Vagina (tissue), 2 donors: ENCODE measurements at regions not wholly inside any gene's neighbourhood (a gene's known extent, or its start where the extent isn't known, plus 50 kb on each side); places are given as distances from the start of the nearest gene placed in this dataset.

Experiments used
- DNase-seq, 2 donors: peaks; one replicate each; pipeline ENCODE4 v3.0.0-alpha.2; 2017; ENCODE audit errors: extremely low spot score in 2 of 2
- H3K27ac ChIP-seq: fragments of 200-600 bp; sonication (generic); one replicate; pipeline ENCODE4 v1.5.1; 2019
- H3K27me3 ChIP-seq: fragments of 200-600 bp; sonication (generic); one replicate; pipeline ENCODE4 v1.5.1; 2019
- H3K36me3 ChIP-seq, 2 donors: fragments of 200-600 bp; sonication (generic); one replicate each; pipeline ENCODE4 v1.5.1; 2017 to 2019
- H3K4me1 ChIP-seq: fragments of 200-600 bp; sonication (generic); one replicate; pipeline ENCODE4 v1.5.1; 2019
- H3K4me3 ChIP-seq, 2 donors: fragments of 200-600 bp; sonication (generic); 1 replicate in 1 of 2; 2 replicates in 1 of 2; pipeline ENCODE4 v1.5.1; 2016 to 2019
- H3K9me3 ChIP-seq: fragments of 200-600 bp; sonication (generic); one replicate; pipeline ENCODE4 v1.5.1; 2019
- POLR2A ChIP-seq, 2 donors: fragments of 450-650 bp; IDR thresholded peaks; one replicate each; pipeline ENCODE4 v1.6.1; 2017; ENCODE audit warnings: antibody characterized with exemption in 2 of 2, mild to moderate bottlenecking in 2 of 2, moderate library complexity in 2 of 2
- POLR2AphosphoS5 ChIP-seq, 2 donors: sonication (generic); formaldehyde crosslinking; IDR thresholded peaks; one replicate each; pipeline ENCODE4 v1.9.0; 2017; ENCODE audit warnings: antibody characterized with exemption in 2 of 2, mild to moderate bottlenecking in 2 of 2, low read depth in 1 of 2; ENCODE audit not compliant: insufficient read depth in 1 of 2
- intact Hi-C: fragments of 100-400 bp; cut with DNase I; formaldehyde crosslinking; loops from one replicate; pipeline ENCODE4 v1.15.1; 2023
- TF ChIP-seq, protein P1 (sequence below), 3 experiments: fragments of 450-650 bp in 2 of 3; fragments of 200-600 bp in 1 of 3; sonication (generic) in 1 of 3; IDR thresholded peaks; one replicate each; pipeline ENCODE4 v1.5.1; 2017 to 2019; ENCODE audit warnings: antibody characterized with exemption in 3 of 3, mild to moderate bottlenecking in 2 of 3, moderate library complexity in 2 of 3

DNA sequence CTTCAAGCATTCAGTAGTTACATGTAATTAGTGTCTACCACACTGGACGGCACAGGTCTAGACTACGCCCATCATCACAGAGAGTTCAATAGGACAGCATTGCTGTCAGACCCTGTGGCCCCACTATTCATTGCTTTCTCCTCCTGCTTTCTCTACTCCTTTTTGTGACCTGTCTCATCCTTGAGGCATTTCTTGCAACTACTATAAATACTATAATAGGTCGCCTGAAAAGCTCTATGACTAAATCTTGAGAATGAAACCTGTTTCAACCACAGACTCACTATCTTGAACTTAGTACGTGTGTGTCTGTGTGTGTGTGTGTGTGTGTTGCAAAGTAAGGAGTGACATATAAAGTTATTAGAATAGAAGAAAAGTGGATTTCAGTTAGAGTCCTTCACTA is 252.9 kb upstream of the KLF3 start:
- Histone ChIP-seq H3K36me3 (no peaks in the 10 kb centered on the region), H3K4me3 (no peak overlapping the region), H3K27ac (no peak overlapping the region), H3K4me1 (no peaks in the 10 kb centered on the region), H3K9me3 (no peaks in the 10 kb centered on the region), H3K27me3 (no peaks in the 10 kb centered on the region)
- DNase-seq = no peak
- intact Hi-C loops = no loop called here
- no peak for TF ChIP-seq POLR2A (IDR thresholded peaks at IDR 0.05)
- TF ChIP-seq, protein P1, sequence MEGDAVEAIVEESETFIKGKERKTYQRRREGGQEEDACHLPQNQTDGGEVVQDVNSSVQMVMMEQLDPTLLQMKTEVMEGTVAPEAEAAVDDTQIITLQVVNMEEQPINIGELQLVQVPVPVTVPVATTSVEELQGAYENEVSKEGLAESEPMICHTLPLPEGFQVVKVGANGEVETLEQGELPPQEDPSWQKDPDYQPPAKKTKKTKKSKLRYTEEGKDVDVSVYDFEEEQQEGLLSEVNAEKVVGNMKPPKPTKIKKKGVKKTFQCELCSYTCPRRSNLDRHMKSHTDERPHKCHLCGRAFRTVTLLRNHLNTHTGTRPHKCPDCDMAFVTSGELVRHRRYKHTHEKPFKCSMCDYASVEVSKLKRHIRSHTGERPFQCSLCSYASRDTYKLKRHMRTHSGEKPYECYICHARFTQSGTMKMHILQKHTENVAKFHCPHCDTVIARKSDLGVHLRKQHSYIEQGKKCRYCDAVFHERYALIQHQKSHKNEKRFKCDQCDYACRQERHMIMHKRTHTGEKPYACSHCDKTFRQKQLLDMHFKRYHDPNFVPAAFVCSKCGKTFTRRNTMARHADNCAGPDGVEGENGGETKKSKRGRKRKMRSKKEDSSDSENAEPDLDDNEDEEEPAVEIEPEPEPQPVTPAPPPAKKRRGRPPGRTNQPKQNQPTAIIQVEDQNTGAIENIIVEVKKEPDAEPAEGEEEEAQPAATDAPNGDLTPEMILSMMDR (IDR thresholded peaks at IDR 0.05) = no peak
- TF ChIP-seq POLR2AphosphoS5 (IDR thresholded peaks at IDR 0.05; ENCODE audit: insufficient read depth in 1 of 2, low read depth in 1 of 2) = no peak

DNA sequence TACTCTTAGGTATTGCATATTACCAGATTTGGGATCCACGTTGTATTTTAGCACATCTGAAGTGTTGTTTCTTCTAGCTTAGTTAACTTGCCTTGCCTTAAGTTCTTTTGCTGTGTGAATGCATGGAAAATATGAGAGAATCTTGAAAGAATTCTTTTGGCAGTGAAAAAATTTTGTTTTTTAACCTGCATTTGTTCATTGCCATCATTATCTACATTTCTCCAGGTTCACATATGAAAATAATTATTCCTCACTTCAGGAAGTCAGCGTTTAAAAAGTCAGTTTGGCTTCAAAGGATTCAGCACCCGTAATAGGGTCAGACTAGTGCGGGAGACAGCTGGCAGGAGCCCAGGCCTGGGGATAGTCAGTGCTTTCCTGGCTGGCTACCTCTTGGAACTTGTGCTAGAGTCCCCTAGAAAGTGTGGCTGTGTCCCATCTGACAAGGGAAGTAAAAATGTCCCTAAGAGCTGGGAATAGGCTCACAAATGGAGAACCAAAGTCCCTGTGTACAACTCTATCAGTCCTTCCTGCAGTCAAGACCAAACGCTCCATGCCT is 251.9 kb upstream of the KLF3 start:
- Histone ChIP-seq H3K27me3 (no peaks in the 10 kb centered on the region), H3K4me1 (no peaks in the 10 kb centered on the region), H3K36me3 (no peaks in the 10 kb centered on the region), H3K9me3 (no peaks in the 10 kb centered on the region), H3K27ac (no peak overlapping the region), H3K4me3 (no peak overlapping the region)
- DNase-seq = no peak
- TF ChIP-seq, protein P1 (IDR thresholded peaks at IDR 0.05) = no peak
- TF ChIP-seq POLR2AphosphoS5 (IDR thresholded peaks at IDR 0.05; ENCODE audit: insufficient read depth in 1 of 2, low read depth in 1 of 2) = no peak
- no peak for TF ChIP-seq POLR2A (IDR thresholded peaks at IDR 0.05)
- intact Hi-C loops = no loop called here

DNA sequence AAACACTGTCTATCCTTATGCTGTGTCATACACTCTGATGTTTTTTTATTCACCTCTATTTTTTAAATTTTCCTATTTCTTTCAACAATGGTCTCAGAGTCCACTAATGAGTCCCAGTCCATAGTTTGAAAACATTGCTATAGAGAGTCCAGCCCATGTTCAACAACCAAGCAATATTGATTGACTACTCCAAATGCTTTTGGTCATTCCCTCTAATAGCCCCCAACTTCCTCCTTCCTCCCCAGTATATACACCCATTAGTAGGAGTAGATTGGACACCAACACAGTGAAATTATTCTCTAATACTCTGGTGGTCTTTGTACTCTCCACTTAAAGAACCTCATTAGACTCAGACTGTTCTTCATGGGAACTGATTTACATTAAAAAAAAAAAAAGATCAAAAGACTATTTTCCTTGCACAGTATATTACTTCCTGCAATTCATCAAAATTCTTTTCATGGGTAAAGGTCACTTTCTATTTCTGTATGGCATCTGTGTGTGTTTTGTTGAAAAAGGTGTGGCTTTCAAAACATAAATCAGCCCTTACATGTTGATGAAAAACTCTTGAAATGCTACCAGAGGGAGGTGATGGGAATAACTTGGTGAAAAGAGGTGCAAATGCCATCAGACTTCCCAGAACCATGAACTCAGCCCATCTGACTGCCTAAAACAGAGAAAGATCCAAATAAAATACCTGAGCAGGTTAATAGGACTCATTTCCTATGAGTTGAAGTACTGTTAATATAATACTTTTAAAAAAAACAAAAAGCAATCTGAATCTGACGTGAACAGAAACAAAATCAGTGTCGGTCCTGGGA is 250.3 kb upstream of the KLF3 start:
- Histone ChIP-seq H3K27me3 (no peaks in the 10 kb centered on the region), H3K4me1 (no peaks in the 10 kb centered on the region), H3K36me3 (no peaks in the 10 kb centered on the region), H3K9me3 (no peaks in the 10 kb centered on the region), H3K27ac (no peak overlapping the region), H3K4me3 (no peak overlapping the region)
- intact Hi-C loops = no loop called here
- no peak for DNase-seq
- TF ChIP-seq POLR2AphosphoS5 (IDR thresholded peaks at IDR 0.05; ENCODE audit: insufficient read depth in 1 of 2, low read depth in 1 of 2) (no peak), POLR2A (IDR thresholded peaks at IDR 0.05) (no peak)
- TF ChIP-seq, protein P1 (IDR thresholded peaks at IDR 0.05) = no peak

DNA sequence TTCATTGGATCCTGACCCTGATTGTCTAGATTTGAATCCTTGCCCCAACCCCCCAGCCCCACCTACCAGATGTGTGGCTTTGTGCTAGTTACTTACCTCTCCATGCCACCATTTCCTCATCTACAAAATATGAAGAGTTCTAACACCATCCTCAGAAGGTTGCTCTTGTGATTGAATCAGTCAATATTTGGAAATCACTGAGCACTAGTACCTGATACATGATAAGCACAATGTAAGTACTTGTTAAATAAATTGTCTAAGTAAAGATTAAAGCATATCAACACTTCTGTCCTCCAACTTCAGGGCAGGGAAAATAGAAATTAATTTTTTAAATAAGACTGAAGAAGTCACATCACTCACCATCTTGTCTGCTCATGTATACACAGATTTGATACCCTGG is 249.6 kb upstream of the KLF3 start:
- H3K27me3 ChIP-seq = no peaks in the 10 kb centered on the region

More for the DNA sequence above, 249.6 kb upstream of the KLF3 start:
- no peaks in the 10 kb centered on the region for H3K4me1 ChIP-seq
- no peaks in the 10 kb centered on the region for H3K9me3 ChIP-seq
- no peaks in the 10 kb centered on the region for H3K36me3 ChIP-seq
- TF ChIP-seq, protein P1 (IDR thresholded peaks at IDR 0.05) = no peak
- no peak for TF ChIP-seq POLR2AphosphoS5 (IDR thresholded peaks at IDR 0.05; ENCODE audit: insufficient read depth in 1 of 2, low read depth in 1 of 2)
- H3K27ac ChIP-seq = no peak overlapping the region
- intact Hi-C loops = no loop called here
- no peak overlapping the region for H3K4me3 ChIP-seq
- DNase-seq = no peak
